AG09319 (cell line): ENCODE measurements at regions not wholly inside any gene's neighbourhood (a gene's known extent, or its start where the extent isn't known, plus 50 kb on each side); places are given as distances from the start of the nearest gene placed in this dataset.
"Not testable (repeated sequence)": the region's sequence is repeated elsewhere in the genome, so short reads cannot be mapped to it uniquely, and the experiment has no call there.

Source experiments
- DNase-seq: peaks from one replicate; pipeline ENCODE4 v3.0.0-alpha.2; 2010; ENCODE audit warnings: low read depth; ENCODE audit errors: extremely low read depth
- CTCF ChIP-seq: IDR thresholded peaks from 2 replicates; pipeline ENCODE4 v1.5.1; 2011; ENCODE audit warnings: low read depth, mild to moderate bottlenecking, inconsistent platforms, low read length, moderate library complexity

- DNase-seq: no peak
- TF ChIP-seq CTCF: no peak
Observed at GRCh38 chr6:48998574-48998973, 464.5 kb downstream of the MMUT start.

- DNase-seq: no peak
- TF ChIP-seq CTCF: no peak
Observed at GRCh38 chr6:48996461-48997119, 466.5 kb downstream of the MMUT start.

- DNase-seq: no peak
- no peak for TF ChIP-seq CTCF
Observed at GRCh38 chr6:48994811-48995210, 468.2 kb downstream of the MMUT start.

GRCh38 chr6:48990739-48991138, 472.3 kb downstream of the MMUT start:
- no peak for TF ChIP-seq CTCF
- DNase-seq: no peak

GRCh38 chr6:48986845-48987244, 476.2 kb downstream of the MMUT start:
- no peak for DNase-seq
- TF ChIP-seq CTCF: no peak

- no peak for DNase-seq
- no peak for TF ChIP-seq CTCF
Observed at GRCh38 chr6:48986105-48986504, 476.9 kb downstream of the MMUT start.

GRCh38 chr6:48985025-48985424, 478.0 kb downstream of the MMUT start:
- no peak for TF ChIP-seq CTCF
- DNase-seq: no peak

GRCh38 chr6:48983968-48984367, 479.1 kb downstream of the MMUT start:
- not testable (repeated sequence) for DNase-seq
